B cell (primary cell): ENCODE measurements at regions not wholly inside any gene's neighbourhood (a gene's known extent, or its start where the extent isn't known, plus 50 kb on each side); places are given as distances from the start of the nearest gene placed in this dataset.

Experiments
- ATAC-seq: fragments of 200-7000 bp; cut with Tn5 transposase; one replicate; pipeline ENCODE4 v1.10.0; 2021; ENCODE audit warnings: low read depth, mild to moderate bottlenecking, moderate number of reproducible peaks, moderate library complexity
- CTCF ChIA-PET: fragments of 350-600 bp; sonication (Branson Sonifier 250); formaldehyde crosslinking; loops from one replicate; lab custom pipeline; 2021; ENCODE audit warnings: antibody characterized with exemption, inconsistent platforms; lab: Charles Lee
- POLR2A ChIA-PET: fragments of 350-600 bp; sonication (Branson Sonifier 250); formaldehyde crosslinking; loops from one replicate; lab custom pipeline; 2021; ENCODE audit warnings: antibody characterized with exemption; lab: Charles Lee
- DNase-seq: peaks from one replicate; pipeline ENCODE4 v3.0.0; 2013
- H2AFZ ChIP-seq: 2 replicates; pipeline ENCODE4 v1.6.1; 2012; ENCODE audit warnings: mild to moderate bottlenecking, low read depth, low read length; ENCODE audit not compliant: insufficient read depth, poor library complexity, severe bottlenecking
- H3K27ac ChIP-seq, 2 donors: 1 replicate in 1 of 2; 2 replicates in 1 of 2; pipeline ENCODE4 v1.5.1; 2012 to 2013; ENCODE audit warnings: low read length in 2 of 2, mild to moderate bottlenecking in 2 of 2, moderate library complexity in 1 of 2
- H3K27me3 ChIP-seq, 4 experiments: fragments of 200-600 bp in 1 of 4; sonication (generic) in 1 of 4; replicated peaks in 1 of 4; 1 replicate in 2 of 4; 2 replicates in 2 of 4; pipeline versions ENCODE4 v1.6.1 to v1.7.0; 2013 to 2016; ENCODE audit warnings: low read length in 3 of 4, mild to moderate bottlenecking in 2 of 4, mixed read lengths in 1 of 4, moderate library complexity in 1 of 4; ENCODE audit not compliant: insufficient read depth in 4 of 4, control insufficient read depth in 3 of 4; ENCODE audit errors: control extremely low read depth in 1 of 4
- H3K36me3 ChIP-seq, 2 experiments: replicated peaks in 1 of 2; 1 replicate in 1 of 2; 2 replicates in 1 of 2; pipeline versions ENCODE4 v1.6.1 to v1.7.1; 2013; ENCODE audit warnings: low read length in 1 of 2; ENCODE audit not compliant: insufficient read depth in 2 of 2, control insufficient read depth in 1 of 2; ENCODE audit errors: control extremely low read depth in 1 of 2, extremely low read depth in 1 of 2
- H3K4me1 ChIP-seq, 2 donors: fragments of 200-600 bp in 1 of 2; sonication (generic) in 1 of 2; 1 replicate in 1 of 2; 2 replicates in 1 of 2; pipeline versions ENCODE4 v1.5.1 to v1.6.1; 2013 to 2017; ENCODE audit warnings: low read length in 2 of 2; ENCODE audit not compliant: control insufficient read depth in 2 of 2, insufficient read depth in 2 of 2
- H3K4me2 ChIP-seq: replicated peaks from 2 replicates; pipeline ENCODE3; 2012; ENCODE audit warnings: mild to moderate bottlenecking, low read depth, low read length; ENCODE audit not compliant: poor library complexity, severe bottlenecking
- H3K4me3 ChIP-seq, 5 experiments: fragments of 200-600 bp in 1 of 5; sonication (generic) in 1 of 5; 1 replicate in 3 of 5; 2 replicates in 2 of 5; pipeline versions ENCODE4 v1.5.1 to v1.7.0; 2011 to 2016; ENCODE audit warnings: low read length in 4 of 5, mild to moderate bottlenecking in 4 of 5, low read depth in 2 of 5, control low read depth in 1 of 5, moderate library complexity in 1 of 5; ENCODE audit not compliant: insufficient read depth in 1 of 5; ENCODE audit errors: control extremely low read depth in 1 of 5, extremely low read depth in 1 of 5
- H3K79me2 ChIP-seq: fragments of 200-600 bp; sonication (generic); one replicate; pipeline ENCODE4 v1.6.0; 2016; ENCODE audit warnings: low read length; ENCODE audit not compliant: control insufficient read depth, insufficient read depth
- H3K9ac ChIP-seq: fragments of 200-600 bp; sonication (generic); 2 replicates; pipeline ENCODE4 v1.6.1; 2017; ENCODE audit warnings: mild to moderate bottlenecking, low read length, moderate library complexity
- H3K9me3 ChIP-seq, 3 donors: one replicate each; pipeline versions ENCODE4 v1.6.1 to v1.7.1; 2013; ENCODE audit warnings: low read length in 2 of 3; ENCODE audit not compliant: control insufficient read depth in 2 of 3, insufficient read depth in 1 of 3; ENCODE audit errors: control extremely low read depth in 1 of 3
- H4K20me1 ChIP-seq: 2 replicates; pipeline ENCODE4 v1.6.0; 2012; ENCODE audit warnings: mild to moderate bottlenecking, low read length; ENCODE audit not compliant: insufficient read depth, control insufficient read depth, poor library complexity, severe bottlenecking
- H3K27ac Mint-ChIP-seq: one replicate; pipeline ENCODE4 v1.8.0; 2021; ENCODE audit warnings: mixed read lengths
- H3K27me3 Mint-ChIP-seq: one replicate; pipeline ENCODE4 v1.8.0; 2021; ENCODE audit warnings: mixed read lengths
- H3K4me1 Mint-ChIP-seq: one replicate; pipeline ENCODE4 v1.8.0; 2021; ENCODE audit warnings: mixed read lengths
- H3K4me3 Mint-ChIP-seq: one replicate; pipeline ENCODE4 v1.8.0; 2021; ENCODE audit warnings: mixed read lengths
- H3K9me3 Mint-ChIP-seq: one replicate; pipeline ENCODE4 v1.8.0; 2022; ENCODE audit warnings: mixed read lengths; ENCODE audit not compliant: insufficient read depth
- CTCF ChIP-seq: fragments of 200-600 bp; IDR thresholded peaks from one replicate; pipeline ENCODE4 v1.8.0; 2022; ENCODE audit warnings: antibody characterized with exemption, mild to moderate bottlenecking
- EZH2 ChIP-seq: IDR thresholded peaks from 2 replicates; pipeline ENCODE4 v1.6.1; 2012; ENCODE audit warnings: borderline replicate concordance, low read depth, mild to moderate bottlenecking, moderate library complexity, low read length; ENCODE audit not compliant: insufficient read depth, poor library complexity, severe bottlenecking
- WGBS: methylation state at CpG from one replicate; pipeline ENCODE4 v1.1.5; 2013; ENCODE audit warnings: missing lambda C conversion rate; ENCODE audit not compliant: insufficient coverage; 5-methylcytosine and 5-hydroxymethylcytosine counted together
- intact Hi-C: fragments of 100-400 bp; cut with micrococcal nuclease; formaldehyde crosslinking; loops from one replicate; pipeline ENCODE4 v1.10.0; 2022

GRCh38 chr1:90356991-90357390, 360.1 kb downstream of the BARHL2 start:
- Histone ChIP-seq H3K27me3 (no peaks in the 10 kb centered on the region), H3K9me3 (no peaks in the 10 kb centered on the region), H3K4me2 (no peak overlapping the region), H3K9ac (no peak overlapping the region), H3K36me3 (no peaks in the 10 kb centered on the region), H4K20me1 (no peaks in the 10 kb centered on the region), H3K4me1 (no peaks in the 10 kb centered on the region), H3K4me3 (no peak overlapping the region), H3K27ac (no peak overlapping the region), H3K79me2 (no peaks in the 10 kb centered on the region), H2AFZ (no peak overlapping the region)
- Mint-ChIP-seq H3K9me3 (no peaks in the 10 kb centered on the region), H3K4me1 (no peaks in the 10 kb centered on the region), H3K4me3 (no peak overlapping the region), H3K27ac (no peak overlapping the region), H3K27me3 (peaks cover 3% of the 10 kb centered on the region)
- WGBS = 55% methylated on average over 3 of the region's 4 CpGs
- ATAC-seq (no peak), DNase-seq (no peak)
- CTCF ChIA-PET = no interaction called here
- intact Hi-C loops = no loop called here
- POLR2A ChIA-PET = no interaction called here
- TF ChIP-seq CTCF (no peak), EZH2 (no peak)

- H3K27me3 ChIP-seq = no peaks in the 10 kb centered on the region
- CTCF ChIA-PET = no interaction called here
- no peak for ATAC-seq
- no peak overlapping the region for H3K9ac ChIP-seq
- intact Hi-C loops = no loop called here
- no peaks in the 10 kb centered on the region for H3K79me2 ChIP-seq
- H3K4me1 ChIP-seq = no peaks in the 10 kb centered on the region
- no peak overlapping the region for H3K4me2 ChIP-seq
- H3K9me3 ChIP-seq = no peaks in the 10 kb centered on the region
- H4K20me1 ChIP-seq = no peaks in the 10 kb centered on the region
- WGBS = no CpG with 5 or more reads among the region's 3 CpGs
- POLR2A ChIA-PET = no interaction called here
- no peak overlapping the region for H3K27ac Mint-ChIP-seq
- no peaks in the 10 kb centered on the region for H3K4me1 Mint-ChIP-seq
- no peak overlapping the region for H2AFZ ChIP-seq
- H3K4me3 Mint-ChIP-seq = no peak overlapping the region
- TF ChIP-seq CTCF (no peak), EZH2 (no peak)
- no peak for DNase-seq
- no peaks in the 10 kb centered on the region for H3K27me3 Mint-ChIP-seq
- H3K27ac ChIP-seq = no peak overlapping the region
- H3K4me3 ChIP-seq = no peak overlapping the region
- H3K9me3 Mint-ChIP-seq = no peaks in the 10 kb centered on the region
- H3K36me3 ChIP-seq = no peaks in the 10 kb centered on the region
Observed at GRCh38 chr1:90356101-90356500, 361.0 kb downstream of the BARHL2 start.
